Lung (tissue), 11 donors: ENCODE measurements at regions not wholly inside any gene's neighbourhood (a gene's known extent, or its start where the extent isn't known, plus 50 kb on each side); places are given as distances from the start of the nearest gene placed in this dataset.

ENCODE experiments used
- ATAC-seq: fragments of 200-7000 bp; cut with Tn5 transposase; one replicate; pipeline ENCODE4 v1.9.1; 2020; ENCODE audit warnings: moderate number of reproducible peaks; ENCODE audit not compliant: insufficient read depth, low FRiP score
- DNase-seq, 3 donors: peaks; one replicate each; pipeline ENCODE4 v3.0.0-alpha.2; 2013 to 2017
- H3K27ac ChIP-seq, 2 donors: one replicate each; pipeline ENCODE4 v1.5.1; 2013; ENCODE audit warnings: mild to moderate bottlenecking in 2 of 2, moderate library complexity in 2 of 2, control low read depth in 1 of 2, inconsistent platforms in 1 of 2, low read depth in 1 of 2, low read length in 1 of 2
- H3K27me3 ChIP-seq, 3 donors: one replicate each; pipeline ENCODE4 v1.5.1; 2013; ENCODE audit warnings: low read length in 2 of 3; ENCODE audit not compliant: control insufficient read depth in 3 of 3, insufficient read depth in 3 of 3
- H3K36me3 ChIP-seq, 4 donors: one replicate each; pipeline ENCODE4 v1.5.1; 2013; ENCODE audit warnings: low read length in 4 of 4, mild to moderate bottlenecking in 1 of 4, moderate library complexity in 1 of 4; ENCODE audit not compliant: control insufficient read depth in 4 of 4, insufficient read depth in 4 of 4
- H3K4me1 ChIP-seq, 5 donors: one replicate each; pipeline ENCODE4 v1.5.1; 2013; ENCODE audit warnings: low read length in 5 of 5, mild to moderate bottlenecking in 2 of 5, moderate library complexity in 1 of 5; ENCODE audit not compliant: control insufficient read depth in 5 of 5, insufficient read depth in 5 of 5
- H3K4me3 ChIP-seq: one replicate; pipeline ENCODE4 v1.5.1; 2013; ENCODE audit warnings: mild to moderate bottlenecking, control low read depth, moderate library complexity
- H3K9ac ChIP-seq, 2 donors: one replicate each; pipeline ENCODE4 v1.5.1; 2013; ENCODE audit warnings: low read length in 2 of 2, control low read depth in 1 of 2; ENCODE audit not compliant: insufficient read depth in 1 of 2
- H3K9me3 ChIP-seq, 4 donors: one replicate each; pipeline ENCODE4 v1.5.1; 2013; ENCODE audit warnings: low read length in 3 of 4, mild to moderate bottlenecking in 1 of 4, moderate library complexity in 1 of 4; ENCODE audit not compliant: control insufficient read depth in 4 of 4, insufficient read depth in 3 of 4
- CTCF ChIP-seq: IDR thresholded peaks from 2 replicates; pipeline ENCODE4 v1.5.1; 2012; ENCODE audit warnings: mild to moderate bottlenecking; ENCODE audit errors: control extremely low read depth, extremely low read depth
- WGBS, 2 donors: extraction: QIAGEN DNeasy Blood & Tissue Kit; methylation state at CpG; one replicate each; pipeline ENCODE4 v1.1.7; 2013; 5-methylcytosine and 5-hydroxymethylcytosine counted together
- donor health status: control.
- donor health status: control.
- donor health status: Bipolar disorder and iron deficiency.
- donor health status: healthy.
- donor health status: DM: yes; HTN: yes; CAD: no.

- H3K9ac ChIP-seq, result no peak overlapping the region
- H3K4me3 ChIP-seq, result no peak overlapping the region
- no peak overlapping the region for H3K27ac ChIP-seq
- no peak for DNase-seq
- TF ChIP-seq CTCF, result no peak
- no peaks in the 10 kb centered on the region for H3K9me3 ChIP-seq
- H3K27me3 ChIP-seq, result no peaks in the 10 kb centered on the region
- H3K4me1 ChIP-seq, result no peaks in the 10 kb centered on the region
- 22 to 47% methylated on average over 3 of the region's 3 CpGs for WGBS, 2 donors
- no peaks in the 10 kb centered on the region for H3K36me3 ChIP-seq
- ATAC-seq, result no peak
Measured at GRCh38 chr9:73007966-73008672, 55.3 kb upstream of the ALDH1A1 start.

GRCh38 chr9:73006986-73007385, 54.1 kb upstream of the ALDH1A1 start:
- Histone ChIP-seq H3K27ac (no peak overlapping the region), H3K27me3 (no peaks in the 10 kb centered on the region), H3K9me3 (no peaks in the 10 kb centered on the region), H3K9ac (no peak overlapping the region), H3K4me3 (no peak overlapping the region), H3K4me1 (no peaks in the 10 kb centered on the region), H3K36me3 (no peaks in the 10 kb centered on the region)
- ATAC-seq (no peak), DNase-seq (no peak)
- WGBS, 2 donors, result 57 to 60% methylated on average over 2 of the region's 2 CpGs
- no peak for TF ChIP-seq CTCF
